Mucosa of rectum (tissue), 2 donors: ENCODE measurements at regions not wholly inside any gene's neighbourhood (a gene's known extent, or its start where the extent isn't known, plus 50 kb on each side); places are given as distances from the start of the nearest gene placed in this dataset.

Experiments
- H3K27ac ChIP-seq, 2 donors: one replicate each; pipeline ENCODE4 v1.7.0; 2013; ENCODE audit warnings: inconsistent platforms in 2 of 2, low read depth in 2 of 2, low read length in 2 of 2
- H3K27me3 ChIP-seq, 2 donors: one replicate each; pipeline ENCODE4 v1.7.0; 2013; ENCODE audit warnings: low read length in 2 of 2; ENCODE audit not compliant: control insufficient read depth in 2 of 2, insufficient read depth in 2 of 2
- H3K36me3 ChIP-seq, 2 donors: one replicate each; pipeline ENCODE4 v1.7.0; 2013; ENCODE audit warnings: low read length in 2 of 2; ENCODE audit not compliant: control insufficient read depth in 2 of 2, insufficient read depth in 2 of 2
- H3K4me1 ChIP-seq, 2 donors: one replicate each; pipeline ENCODE4 v1.7.0; 2013; ENCODE audit warnings: low read length in 2 of 2, mild to moderate bottlenecking in 1 of 2; ENCODE audit not compliant: control insufficient read depth in 2 of 2, insufficient read depth in 2 of 2
- H3K4me3 ChIP-seq, 2 donors: one replicate each; pipeline ENCODE4 v1.7.0; 2013; ENCODE audit warnings: low read length in 2 of 2
- H3K9ac ChIP-seq, 2 donors: one replicate each; pipeline ENCODE4 v1.7.0; 2013; ENCODE audit warnings: low read length in 2 of 2, low read depth in 1 of 2, mild to moderate bottlenecking in 1 of 2
- H3K9me3 ChIP-seq, 2 donors: one replicate each; pipeline ENCODE4 v1.7.0; 2013; ENCODE audit warnings: low read length in 2 of 2; ENCODE audit not compliant: control insufficient read depth in 2 of 2
- donor health status: healthy.
- donor health status: Normal muscosa, but diverticular disease.

DNA sequence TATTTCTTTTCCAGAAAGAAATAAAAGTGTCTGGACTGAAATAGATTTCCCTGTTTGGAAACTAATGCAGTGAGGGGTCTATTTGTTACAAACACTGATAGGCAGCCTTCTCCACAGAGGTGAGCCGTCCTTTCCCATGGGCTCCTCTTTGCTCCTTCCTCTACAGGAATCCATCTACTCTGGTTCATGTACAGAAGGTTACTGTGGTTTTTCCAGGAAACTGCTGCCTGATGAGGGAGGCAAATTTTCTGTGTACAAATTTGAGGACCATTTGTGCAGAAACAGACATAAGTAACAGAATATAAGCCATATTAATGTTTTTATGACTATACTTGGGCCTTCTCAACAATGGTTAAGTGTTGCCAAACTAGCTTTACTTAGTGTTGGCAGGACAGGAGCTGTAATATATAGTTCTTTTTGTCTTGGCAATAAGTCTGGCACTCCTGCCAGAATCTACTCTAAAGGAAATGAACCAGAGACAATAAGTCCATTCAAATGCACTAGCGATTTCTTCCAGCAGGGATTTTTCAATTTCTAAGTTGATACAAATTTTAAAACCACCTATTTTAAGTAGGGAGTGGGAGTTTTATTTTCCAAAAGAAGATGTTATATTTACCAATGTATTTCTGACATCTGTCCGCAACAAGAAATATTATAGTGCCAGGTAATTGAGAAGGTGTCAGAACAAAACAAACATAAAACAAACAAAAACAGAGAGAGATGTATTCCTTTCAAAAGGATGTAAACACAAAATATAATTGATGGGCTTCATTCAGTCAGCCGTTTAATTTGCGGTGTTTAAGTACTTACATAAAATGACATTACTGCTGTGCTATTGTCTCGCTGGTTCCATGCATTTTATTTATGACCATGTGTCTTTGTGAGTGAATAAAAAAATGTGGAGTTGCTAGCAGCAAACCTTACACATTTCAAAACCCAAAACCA lies 91.0 kb upstream of the NFE2L3 start:
- no peaks in the 10 kb centered on the region for H3K4me1 ChIP-seq
- no peak overlapping the region for H3K4me3 ChIP-seq
- H3K27ac ChIP-seq, result no peak overlapping the region
- no peaks in the 10 kb centered on the region for H3K27me3 ChIP-seq
- no peaks in the 10 kb centered on the region for H3K36me3 ChIP-seq
- no peak overlapping the region for H3K9ac ChIP-seq
- no peaks in the 10 kb centered on the region for H3K9me3 ChIP-seq

DNA sequence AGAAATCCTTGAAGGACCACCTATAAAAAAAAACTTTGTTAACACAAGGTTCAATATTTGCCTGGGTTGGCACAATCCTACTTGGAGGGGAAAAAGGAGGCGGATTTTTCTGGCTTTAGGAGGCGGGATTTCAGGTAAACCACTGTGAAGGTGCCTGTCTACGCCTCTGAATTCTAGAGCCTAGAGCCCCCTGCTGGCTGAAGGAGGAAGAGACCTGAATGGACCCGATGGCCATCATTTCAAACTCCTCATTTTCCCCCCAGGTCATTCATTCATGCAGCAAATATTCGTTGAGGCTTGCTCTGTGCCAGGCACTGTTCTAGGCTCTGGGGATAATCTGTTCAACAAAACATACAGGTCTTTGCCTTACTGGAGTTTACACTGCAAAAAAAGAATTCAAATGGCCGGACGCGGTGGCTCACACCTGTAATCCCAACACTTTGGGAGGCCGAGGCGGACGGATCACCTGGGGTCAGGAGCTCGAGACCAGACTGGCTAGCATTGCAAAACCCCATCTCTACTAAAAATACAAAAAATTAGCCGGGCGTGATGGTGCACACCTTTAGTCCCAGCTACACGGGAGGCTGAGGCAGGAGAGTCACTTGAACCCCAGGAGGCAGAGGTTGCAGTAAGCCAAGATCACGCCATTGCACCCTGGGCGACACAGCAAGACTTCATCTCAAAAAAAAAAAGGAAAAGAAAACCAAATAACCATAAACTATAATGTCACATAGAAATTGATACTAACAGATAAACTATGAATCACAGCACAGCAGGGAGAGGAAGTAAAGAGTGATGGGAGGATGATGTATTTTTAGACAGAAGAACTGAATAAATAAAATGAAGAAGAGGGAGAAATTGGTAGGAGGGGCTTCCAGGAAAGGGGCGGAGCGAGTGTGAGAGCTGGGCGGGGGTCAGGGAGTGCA lies 90.1 kb upstream of the NFE2L3 start:
- Histone ChIP-seq H3K4me1 (no peaks in the 10 kb centered on the region), H3K27ac (no peak overlapping the region), H3K36me3 (no peaks in the 10 kb centered on the region), H3K4me3 (no peak overlapping the region), H3K9me3 (no peaks in the 10 kb centered on the region), H3K27me3 (no peaks in the 10 kb centered on the region), H3K9ac (no peak overlapping the region)

DNA sequence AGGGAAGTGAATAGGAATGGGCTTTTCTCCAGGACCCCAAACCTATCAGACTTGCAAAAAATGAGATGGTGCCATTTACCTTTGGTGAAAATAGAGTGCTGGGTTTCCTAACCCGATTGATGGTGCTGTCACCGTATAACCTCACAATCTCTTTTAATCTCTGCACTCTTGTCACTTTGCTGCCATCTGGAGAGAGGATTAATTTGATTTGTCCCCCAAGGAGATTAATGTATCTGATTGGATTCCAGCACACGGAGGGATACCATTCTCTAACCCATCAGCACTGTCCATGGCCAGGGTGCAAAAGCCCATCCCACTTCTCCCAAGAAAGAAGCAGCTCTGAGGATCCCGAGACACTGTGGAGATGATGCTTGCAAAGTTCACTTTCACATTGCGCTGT lies 86.3 kb upstream of the NFE2L3 start:
- Histone ChIP-seq H3K9me3 (no peaks in the 10 kb centered on the region), H3K27ac (no peak overlapping the region), H3K36me3 (no peaks in the 10 kb centered on the region), H3K4me1 (no peaks in the 10 kb centered on the region), H3K4me3 (no peak overlapping the region), H3K27me3 (no peaks in the 10 kb centered on the region), H3K9ac (no peak overlapping the region)

- Histone ChIP-seq H3K4me3 (no peak overlapping the region), H3K27ac (no peak overlapping the region), H3K4me1 (no peaks in the 10 kb centered on the region), H3K9ac (no peak overlapping the region), H3K36me3 (no peaks in the 10 kb centered on the region), H3K27me3 (no peaks in the 10 kb centered on the region), H3K9me3 (no peaks in the 10 kb centered on the region)
Measured at GRCh38 chr7:26066736-26067135, 85.3 kb upstream of the NFE2L3 start.

- Histone ChIP-seq H3K4me1 (no peaks in the 10 kb centered on the region), H3K27me3 (no peaks in the 10 kb centered on the region), H3K36me3 (no peaks in the 10 kb centered on the region), H3K27ac (no peak overlapping the region), H3K9ac (no peak overlapping the region), H3K4me3 (no peak overlapping the region), H3K9me3 (no peaks in the 10 kb centered on the region)
Measured at GRCh38 chr7:26070290-26070689, 81.7 kb upstream of the NFE2L3 start.

DNA sequence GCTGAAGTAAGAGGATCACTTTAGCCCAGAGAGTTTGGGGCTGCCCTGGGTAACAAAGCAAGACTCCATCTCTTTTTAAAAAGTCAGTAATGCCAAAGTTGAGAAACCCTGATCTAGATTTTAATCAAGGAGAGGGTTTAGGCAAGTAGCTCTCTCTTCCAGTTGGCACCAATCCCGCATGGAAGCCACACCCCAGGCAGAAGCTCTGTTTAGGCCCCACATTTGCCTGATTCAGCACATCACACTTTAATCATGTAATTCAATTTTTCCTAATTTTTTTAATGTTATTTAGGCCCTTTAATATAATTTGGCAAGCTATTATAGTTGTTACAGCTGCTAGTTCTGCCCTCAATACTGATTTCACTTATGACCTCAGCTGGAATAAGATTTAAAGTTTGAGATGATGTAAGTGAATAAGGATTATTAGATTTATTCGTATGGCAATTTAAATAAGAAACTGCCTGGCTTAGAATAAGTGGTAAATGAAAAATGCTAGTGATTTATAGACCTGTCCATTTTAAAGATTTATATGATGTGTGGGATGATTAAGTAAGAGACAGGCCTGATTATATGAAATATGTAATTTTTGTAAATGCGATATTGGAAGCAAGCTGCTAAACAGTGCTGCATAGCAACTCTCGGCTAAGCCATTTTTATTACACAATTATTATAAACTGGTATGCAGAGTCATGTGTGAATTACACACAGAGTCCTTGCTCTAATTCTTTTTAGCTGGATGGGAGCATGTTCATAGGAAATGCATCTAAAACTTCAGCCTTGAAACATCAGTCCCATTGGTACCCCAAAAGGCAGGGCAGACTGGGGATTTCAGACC lies 80.2 kb upstream of the NFE2L3 start:
- Histone ChIP-seq H3K27ac (no peak overlapping the region), H3K9me3 (no peaks in the 10 kb centered on the region), H3K9ac (no peak overlapping the region), H3K4me3 (no peak overlapping the region), H3K4me1 (no peaks in the 10 kb centered on the region), H3K27me3 (no peaks in the 10 kb centered on the region), H3K36me3 (no peaks in the 10 kb centered on the region)

DNA sequence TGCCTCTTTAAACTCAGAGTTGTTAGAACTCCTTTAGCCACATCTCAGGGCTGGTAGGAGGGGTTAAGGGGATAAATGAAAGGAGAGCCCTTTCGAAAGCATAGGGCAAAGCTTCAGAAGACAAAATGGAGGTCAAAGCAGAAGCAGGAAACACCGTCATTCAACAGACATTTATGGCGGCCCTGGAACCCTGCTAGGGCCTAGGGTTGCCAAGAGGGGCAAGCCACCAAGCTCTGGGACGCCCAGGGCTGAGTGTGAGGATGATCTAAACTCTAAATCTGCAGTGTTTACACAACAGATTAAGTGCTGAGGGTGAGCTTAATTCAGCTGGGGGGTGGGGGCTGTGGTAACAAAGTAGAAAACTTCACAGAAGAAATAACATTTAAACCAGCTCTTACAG lies 79.0 kb upstream of the NFE2L3 start:
- no peak overlapping the region for H3K9ac ChIP-seq
- H3K4me1 ChIP-seq, result no peaks in the 10 kb centered on the region
- no peaks in the 10 kb centered on the region for H3K9me3 ChIP-seq
- H3K36me3 ChIP-seq, result no peaks in the 10 kb centered on the region
- H3K4me3 ChIP-seq, result no peak overlapping the region
- H3K27me3 ChIP-seq, result no peaks in the 10 kb centered on the region
- H3K27ac ChIP-seq, result no peak overlapping the region

DNA sequence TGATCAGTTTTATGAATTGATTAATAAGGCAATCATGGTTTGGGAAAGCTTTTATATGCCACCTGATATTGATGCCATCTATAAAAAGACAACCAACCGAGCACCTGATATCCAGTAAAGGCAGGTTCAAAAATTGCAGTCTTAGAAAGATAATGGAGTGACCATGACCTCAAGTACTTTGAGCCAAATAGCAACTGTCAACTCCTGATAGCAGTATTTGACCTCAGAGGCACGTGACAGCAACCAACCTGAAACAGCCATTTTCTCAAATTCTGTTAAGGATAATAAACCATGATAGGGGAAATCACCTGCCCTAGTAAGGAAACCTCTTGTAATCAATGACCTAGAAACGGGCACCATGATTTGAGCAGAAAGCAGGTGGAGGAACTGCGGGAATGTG lies 77.1 kb upstream of the NFE2L3 start:
- peaks cover 6 to 9% of the 10 kb centered on the region in 2 donors for H3K4me1 ChIP-seq
- H3K27me3 ChIP-seq, result peaks cover 0 to 3% of the 10 kb centered on the region in 2 donors

GRCh38 chr7:26076691-26077090 lies 75.3 kb upstream of the NFE2L3 start:
- Histone ChIP-seq H3K9me3 (no peaks in the 10 kb centered on the region), H3K4me3 (no peak overlapping the region), H3K4me1 (peaks cover 6 to 9% of the 10 kb centered on the region in 2 donors), H3K36me3 (no peaks in the 10 kb centered on the region), H3K9ac (no peak overlapping the region), H3K27me3 (peaks cover 0 to 3% of the 10 kb centered on the region in 2 donors), H3K27ac (no peak overlapping the region)

More for the DNA sequence above, 77.1 kb upstream of the NFE2L3 start:
- H3K9ac ChIP-seq, result no peak overlapping the region
- no peaks in the 10 kb centered on the region for H3K9me3 ChIP-seq
- H3K4me3 ChIP-seq, result no peak overlapping the region
- H3K36me3 ChIP-seq, result no peaks in the 10 kb centered on the region
- H3K27ac ChIP-seq, result no peak overlapping the region
